PFSK-1 (cell line): ENCODE measurements at regions not wholly inside any gene's neighbourhood (a gene's known extent, or its start where the extent isn't known, plus 50 kb on each side); places are given as distances from the start of the nearest gene placed in this dataset.

Experiments
- POLR2AphosphoS5 ChIP-seq: IDR thresholded peaks from 2 replicates; pipeline ENCODE4 v1.6.1; 2012; ENCODE audit warnings: low read depth, mild to moderate bottlenecking, control low read depth, low read length, moderate library complexity
- REST ChIP-seq, 2 experiments: IDR thresholded peaks; 2 replicates each; pipeline versions ENCODE4 v1.6.1 to v1.8.0; 2011 to 2012; ENCODE audit warnings: low read depth in 2 of 2, low read length in 2 of 2, control low read depth in 1 of 2, inconsistent platforms in 1 of 2, mild to moderate bottlenecking in 1 of 2, moderate library complexity in 1 of 2; ENCODE audit not compliant: insufficient read depth in 1 of 2
- SIN3A ChIP-seq: IDR thresholded peaks from 2 replicates; pipeline ENCODE4 v1.6.1; 2012; ENCODE audit warnings: mild to moderate bottlenecking, low read length, moderate library complexity, borderline replicate concordance; ENCODE audit not compliant: insufficient read depth
- TAF1 ChIP-seq: IDR thresholded peaks from 2 replicates; pipeline ENCODE4 v1.6.1; 2012; ENCODE audit warnings: low read length, control low read depth, borderline replicate concordance; ENCODE audit not compliant: insufficient read depth

- TF ChIP-seq TAF1 (no peak), SIN3A (no peak), REST (IDR thresholded peaks at IDR 0.05; ENCODE audit: insufficient read depth in 1 of 2, low read depth in 2 of 2, low read length in 2 of 2) (no peak), POLR2AphosphoS5 (no peak)
Measured at GRCh38 chr6:23681743-23682142, 444.3 kb upstream of the NRSN1 start.
